ENCODE measurements at regions not wholly inside any gene's neighbourhood (a gene's known extent, or its start where the extent isn't known, plus 50 kb on each side); places are given as distances from the start of the nearest gene placed in this dataset.

DNA sequence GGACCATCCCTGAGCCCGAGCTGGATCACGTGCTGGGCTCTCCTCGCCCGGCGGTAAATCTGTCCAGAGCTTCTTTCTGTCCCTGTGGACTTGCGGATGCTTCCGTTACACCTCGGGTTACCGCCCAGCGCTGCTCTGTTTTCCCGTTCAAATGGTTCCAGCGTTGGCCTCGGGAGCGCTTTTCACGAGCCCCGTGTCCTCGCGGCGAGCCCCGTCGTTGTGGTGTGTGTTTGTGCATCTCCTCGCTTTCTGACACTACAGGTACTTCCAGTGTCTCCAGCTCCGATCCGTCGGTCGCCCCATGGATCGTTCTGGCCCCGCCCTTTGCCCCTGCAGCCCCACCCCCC lies 77.4 kb downstream of the RTP5 start:
- peak overlapping the region; percentile 71 for H3K4me3 Mint-ChIP-seq (ENCODE audit: unreplicated experiment)
- H3K27me3 Mint-ChIP-seq (ENCODE audit: insufficient read depth, unreplicated experiment), result peaks cover 6% of the 10 kb centered on the region
- no peaks in the 10 kb centered on the region for H3K36me3 ChIP-seq (ENCODE audit: control insufficient read depth, insufficient read depth, low read length)
- BruUV-seq (replicated peaks), result TSS peak; percentile 47
- DNase-seq, result no peak
- H3K4me1 Mint-ChIP-seq (ENCODE audit: low read depth, unreplicated experiment), result no peaks in the 10 kb centered on the region
- H3K27ac Mint-ChIP-seq (ENCODE audit: unreplicated experiment), result no peak overlapping the region
- peak overlapping the region; percentile 36 for H3K4me3 ChIP-seq (ENCODE audit: low read depth, low read length)
- H3K9me3 Mint-ChIP-seq (ENCODE audit: unreplicated experiment), result no peaks in the 10 kb centered on the region
- intact Hi-C loops (cut with micrococcal nuclease; ENCODE audit: unreplicated experiment), result no loop called here
- POLR2A ChIA-PET, result interaction anchor here (0.8 kb wide), 1 partner anchor 13 kb away, joined by 3 read pairs; no protein-coding TSS in a partner anchor
- TF ChIP-seq, protein P1, sequence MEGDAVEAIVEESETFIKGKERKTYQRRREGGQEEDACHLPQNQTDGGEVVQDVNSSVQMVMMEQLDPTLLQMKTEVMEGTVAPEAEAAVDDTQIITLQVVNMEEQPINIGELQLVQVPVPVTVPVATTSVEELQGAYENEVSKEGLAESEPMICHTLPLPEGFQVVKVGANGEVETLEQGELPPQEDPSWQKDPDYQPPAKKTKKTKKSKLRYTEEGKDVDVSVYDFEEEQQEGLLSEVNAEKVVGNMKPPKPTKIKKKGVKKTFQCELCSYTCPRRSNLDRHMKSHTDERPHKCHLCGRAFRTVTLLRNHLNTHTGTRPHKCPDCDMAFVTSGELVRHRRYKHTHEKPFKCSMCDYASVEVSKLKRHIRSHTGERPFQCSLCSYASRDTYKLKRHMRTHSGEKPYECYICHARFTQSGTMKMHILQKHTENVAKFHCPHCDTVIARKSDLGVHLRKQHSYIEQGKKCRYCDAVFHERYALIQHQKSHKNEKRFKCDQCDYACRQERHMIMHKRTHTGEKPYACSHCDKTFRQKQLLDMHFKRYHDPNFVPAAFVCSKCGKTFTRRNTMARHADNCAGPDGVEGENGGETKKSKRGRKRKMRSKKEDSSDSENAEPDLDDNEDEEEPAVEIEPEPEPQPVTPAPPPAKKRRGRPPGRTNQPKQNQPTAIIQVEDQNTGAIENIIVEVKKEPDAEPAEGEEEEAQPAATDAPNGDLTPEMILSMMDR (IDR thresholded peaks at IDR 0.05; ENCODE audit: insufficient read depth in 1 of 2, low read depth in 1 of 2, low read length in 1 of 2, severe bottlenecking in 1 of 2, unreplicated experiment in 1 of 2), result no peak
- H3K27me3 ChIP-seq (replicated peaks; ENCODE audit: control insufficient read depth, insufficient read depth, low read length), result no peaks in the 10 kb centered on the region
- no peaks in the 10 kb centered on the region for H3K9me3 ChIP-seq
- H3K4me1 ChIP-seq, result peaks cover 8% of the 10 kb centered on the region; the same call in 1 of the 2 replicates
- H3K36me3 Mint-ChIP-seq (ENCODE audit: insufficient read depth, unreplicated experiment), result no peaks in the 10 kb centered on the region
- CTCF ChIA-PET, result interaction anchor here (1.4 kb wide), 1 partner anchor 13 kb away, joined by 5 read pairs; no protein-coding TSS in a partner anchor

DNA sequence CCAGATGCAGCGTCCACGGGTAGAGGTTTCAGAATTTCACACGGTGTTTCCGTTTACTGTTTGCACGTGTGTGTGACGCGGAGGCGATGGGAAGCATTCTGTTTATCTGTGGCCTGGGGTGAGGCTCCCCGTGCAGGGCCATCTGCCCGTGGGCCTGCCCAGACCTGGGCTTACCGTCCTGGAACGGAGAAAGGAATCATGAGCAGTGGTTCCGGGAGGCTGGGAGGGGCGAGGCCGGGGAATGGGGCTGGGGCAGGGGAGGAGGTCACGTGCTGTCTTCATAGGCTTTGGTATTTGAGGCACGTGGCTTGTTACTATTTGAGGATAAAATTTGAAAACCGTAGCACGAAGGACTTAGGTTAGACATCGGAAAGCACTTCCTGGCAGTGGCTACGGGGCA lies 77.9 kb downstream of the RTP5 start:
- H3K4me3 ChIP-seq (ENCODE audit: low read depth, low read length), result peak overlapping the region; percentile 36
- no peak overlapping the region for H3K27ac Mint-ChIP-seq (ENCODE audit: unreplicated experiment)
- no peaks in the 10 kb centered on the region for H3K9me3 ChIP-seq
- H3K36me3 ChIP-seq (ENCODE audit: control insufficient read depth, insufficient read depth, low read length), result no peaks in the 10 kb centered on the region
- no TSS peak for BruUV-seq (replicated peaks)
- no peaks in the 10 kb centered on the region for H3K9me3 Mint-ChIP-seq (ENCODE audit: unreplicated experiment)
- intact Hi-C loops (cut with micrococcal nuclease; ENCODE audit: unreplicated experiment), result no loop called here
- H3K27me3 Mint-ChIP-seq (ENCODE audit: insufficient read depth, unreplicated experiment), result peaks cover 6% of the 10 kb centered on the region
- TF ChIP-seq, protein P1 (IDR thresholded peaks at IDR 0.05; ENCODE audit: insufficient read depth in 1 of 2, low read depth in 1 of 2, low read length in 1 of 2, severe bottlenecking in 1 of 2, unreplicated experiment in 1 of 2), result no peak
- POLR2A ChIA-PET, result no interaction called here
- peak; percentile 29 to 43 for DNase-seq
- CTCF ChIA-PET, result interaction anchor here (1.4 kb wide), 1 partner anchor 14 kb away, joined by 5 read pairs; no protein-coding TSS in a partner anchor
- no peaks in the 10 kb centered on the region for H3K4me1 Mint-ChIP-seq (ENCODE audit: low read depth, unreplicated experiment)
- no peaks in the 10 kb centered on the region for H3K36me3 Mint-ChIP-seq (ENCODE audit: insufficient read depth, unreplicated experiment)
- H3K27me3 ChIP-seq (replicated peaks; ENCODE audit: control insufficient read depth, insufficient read depth, low read length), result no peaks in the 10 kb centered on the region
- H3K4me3 Mint-ChIP-seq (ENCODE audit: unreplicated experiment), result peak overlapping the region; percentile 71
- H3K4me1 ChIP-seq, result peaks cover 8% of the 10 kb centered on the region; the same call in 1 of the 2 replicates

DNA sequence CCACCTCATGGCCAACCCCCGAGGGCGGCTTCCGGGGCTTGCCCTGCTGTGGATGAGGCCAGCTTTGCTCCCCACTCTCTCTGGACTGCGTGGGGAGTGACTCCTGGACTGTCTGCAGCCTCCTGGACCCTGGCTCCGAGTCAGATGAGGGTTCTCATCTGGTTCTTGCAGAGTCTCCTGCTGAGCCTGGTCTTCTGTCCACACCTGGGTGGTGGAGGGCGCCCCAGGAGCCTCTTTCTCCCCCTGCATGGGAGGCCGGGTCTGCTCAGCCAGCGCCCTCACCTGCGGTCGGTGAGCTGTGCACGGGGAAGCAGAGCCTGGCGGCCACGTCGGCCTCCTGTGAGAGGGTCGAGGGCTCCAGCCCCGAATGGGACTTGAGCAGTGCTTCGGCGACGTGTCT lies 78.3 kb downstream of the RTP5 start:
- no peaks in the 10 kb centered on the region for H3K4me1 Mint-ChIP-seq (ENCODE audit: low read depth, unreplicated experiment)
- H3K36me3 ChIP-seq (ENCODE audit: control insufficient read depth, insufficient read depth, low read length), result no peaks in the 10 kb centered on the region
- ChIA-PET POLR2A (no interaction called here), CTCF (interaction anchor here (0.6 kb wide), 1 partner anchor 15 kb away, joined by 3 read pairs; no protein-coding TSS in a partner anchor)
- no peak for DNase-seq
- H3K4me1 ChIP-seq, result peaks cover 8% of the 10 kb centered on the region; the same call in 1 of the 2 replicates
- no peaks in the 10 kb centered on the region for H3K9me3 ChIP-seq
- H3K36me3 Mint-ChIP-seq (ENCODE audit: insufficient read depth, unreplicated experiment), result no peaks in the 10 kb centered on the region
- no peak overlapping the region for H3K4me3 ChIP-seq (ENCODE audit: low read depth, low read length)
- no TSS peak for BruUV-seq (replicated peaks)
- peak overlapping the region; percentile 2 for H3K4me3 Mint-ChIP-seq (ENCODE audit: unreplicated experiment)
- no peak overlapping the region for H3K27ac Mint-ChIP-seq (ENCODE audit: unreplicated experiment)
- H3K27me3 ChIP-seq (replicated peaks; ENCODE audit: control insufficient read depth, insufficient read depth, low read length), result no peaks in the 10 kb centered on the region
- H3K9me3 Mint-ChIP-seq (ENCODE audit: unreplicated experiment), result no peaks in the 10 kb centered on the region
- peaks cover 6% of the 10 kb centered on the region for H3K27me3 Mint-ChIP-seq (ENCODE audit: insufficient read depth, unreplicated experiment)
- intact Hi-C loops (cut with micrococcal nuclease; ENCODE audit: unreplicated experiment), result no loop called here
- TF ChIP-seq, protein P1 (IDR thresholded peaks at IDR 0.05; ENCODE audit: insufficient read depth in 1 of 2, low read depth in 1 of 2, low read length in 1 of 2, severe bottlenecking in 1 of 2, unreplicated experiment in 1 of 2), result no peak
